HEK293T (cell line): ENCODE measurements at regions not wholly inside any gene's neighbourhood (a gene's known extent, or its start where the extent isn't known, plus 50 kb on each side); places are given as distances from the start of the nearest gene placed in this dataset.

ENCODE experiments used
- FOXA1 ChIP-seq: fragments of 450-650 bp; IDR thresholded peaks from 2 replicates; pipeline ENCODE4 v1.6.1; 2016; ENCODE audit warnings: mild to moderate bottlenecking
- FOXM1 ChIP-seq: fragments of 450-650 bp; IDR thresholded peaks from 2 replicates; pipeline ENCODE4 v1.6.1; 2017; ENCODE audit warnings: mild to moderate bottlenecking, borderline replicate concordance
- HDGF ChIP-seq: fragments of 450-650 bp; IDR thresholded peaks from 2 replicates; pipeline ENCODE4 v1.6.1; 2017; ENCODE audit warnings: antibody characterized with exemption, borderline replicate concordance
- LEF1 ChIP-seq: fragments of 450-650 bp; IDR thresholded peaks from 2 replicates; pipeline ENCODE4 v1.6.1; 2017; ENCODE audit warnings: mild to moderate bottlenecking, borderline replicate concordance
- NFRKB ChIP-seq: fragments of 450-650 bp; IDR thresholded peaks from 2 replicates; pipeline ENCODE4 v1.6.1; 2016; ENCODE audit warnings: mild to moderate bottlenecking, moderate library complexity
- SP1 ChIP-seq: fragments of 450-650 bp; IDR thresholded peaks from 2 replicates; pipeline ENCODE4 v1.6.1; 2017
- TARDBP ChIP-seq: fragments of 450-650 bp; IDR thresholded peaks from 2 replicates; pipeline ENCODE4 v1.6.1; 2016
- ZNF384 ChIP-seq: fragments of 450-650 bp; IDR thresholded peaks from 2 replicates; pipeline ENCODE4 v1.6.1; 2016
- TF ChIP-seq, protein P1 (sequence below): fragments of 450-650 bp; IDR thresholded peaks from 2 replicates; pipeline ENCODE4 v1.6.1; 2016

DNA sequence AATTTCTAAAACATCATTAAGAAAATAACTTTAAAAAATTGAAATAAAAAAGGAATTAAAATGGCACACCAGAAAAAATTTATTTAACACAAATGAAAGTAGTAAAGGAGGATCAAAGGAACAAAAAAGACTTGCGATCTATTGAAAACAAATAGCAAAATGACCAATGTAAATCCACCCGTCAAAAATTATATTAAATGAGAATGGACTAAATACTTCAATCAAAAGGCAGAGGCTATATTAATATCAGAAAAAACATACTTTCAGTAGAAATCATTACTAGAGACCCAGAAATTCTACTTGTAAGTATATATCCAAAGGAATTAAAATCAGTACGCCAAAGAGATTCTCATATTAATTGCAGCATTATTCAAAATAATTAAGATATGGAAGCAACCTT lies 293.1 kb upstream of the SOX4 start:
- TF ChIP-seq FOXA1 (no peak), HDGF (no peak), TARDBP (no peak), SP1 (no peak), FOXM1 (no peak), ZNF384 (no peak), NFRKB (no peak), LEF1 (no peak)
- TF ChIP-seq, protein P1, sequence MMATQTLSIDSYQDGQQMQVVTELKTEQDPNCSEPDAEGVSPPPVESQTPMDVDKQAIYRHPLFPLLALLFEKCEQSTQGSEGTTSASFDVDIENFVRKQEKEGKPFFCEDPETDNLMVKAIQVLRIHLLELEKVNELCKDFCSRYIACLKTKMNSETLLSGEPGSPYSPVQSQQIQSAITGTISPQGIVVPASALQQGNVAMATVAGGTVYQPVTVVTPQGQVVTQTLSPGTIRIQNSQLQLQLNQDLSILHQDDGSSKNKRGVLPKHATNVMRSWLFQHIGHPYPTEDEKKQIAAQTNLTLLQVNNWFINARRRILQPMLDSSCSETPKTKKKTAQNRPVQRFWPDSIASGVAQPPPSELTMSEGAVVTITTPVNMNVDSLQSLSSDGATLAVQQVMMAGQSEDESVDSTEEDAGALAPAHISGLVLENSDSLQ = no peak
